Retinal pigment epithelial cell (primary cell): ENCODE measurements at regions not wholly inside any gene's neighbourhood (a gene's known extent, or its start where the extent isn't known, plus 50 kb on each side); places are given as distances from the start of the nearest gene placed in this dataset.
A peak's percentile ranks its signal among the peaks of the same experiment; 100 is the strongest.

ENCODE experiments used
- DNase-seq: peaks from one replicate; pipeline ENCODE4 v3.0.0-alpha.2; 2010; ENCODE audit warnings: low read depth
- H3K4me3 ChIP-seq: 2 replicates; pipeline ENCODE4 v1.5.1; 2011; ENCODE audit warnings: mild to moderate bottlenecking, low read length, control low read depth, moderate library complexity
- CTCF ChIP-seq: conservative IDR thresholded peaks from 2 replicates; pipeline ENCODE4 v1.5.1; 2011; ENCODE audit warnings: low read depth, low read length, control low read depth, inconsistent platforms

- no peak for TF ChIP-seq CTCF
- H3K4me3 ChIP-seq: no peak overlapping the region
- no peak for DNase-seq
These were observed 437.0 kb upstream of the ASIC2 start for GRCh38 chr17:33730131-33730530.

DNA sequence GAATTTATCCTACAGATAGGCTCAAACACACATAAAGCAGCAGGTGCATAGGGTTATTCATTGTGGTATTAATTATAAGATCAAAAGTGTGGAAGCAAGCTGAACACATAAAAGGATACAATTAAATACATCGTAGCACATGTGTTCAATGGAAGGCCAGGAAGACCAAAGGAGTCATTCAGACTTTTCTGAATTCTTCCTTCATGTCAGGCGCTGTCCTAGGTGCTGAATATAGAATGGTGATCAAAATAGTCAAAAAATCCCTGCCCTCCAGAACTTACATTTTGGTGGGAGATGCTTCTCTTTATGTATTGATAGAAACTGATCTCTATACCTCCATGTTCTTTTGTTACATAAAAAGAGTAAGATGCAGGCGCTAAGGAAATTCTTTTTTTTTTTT, 439.0 kb upstream of the ASIC2 start:
- no peak overlapping the region for H3K4me3 ChIP-seq
- DNase-seq: no peak
- no peak for TF ChIP-seq CTCF

DNA sequence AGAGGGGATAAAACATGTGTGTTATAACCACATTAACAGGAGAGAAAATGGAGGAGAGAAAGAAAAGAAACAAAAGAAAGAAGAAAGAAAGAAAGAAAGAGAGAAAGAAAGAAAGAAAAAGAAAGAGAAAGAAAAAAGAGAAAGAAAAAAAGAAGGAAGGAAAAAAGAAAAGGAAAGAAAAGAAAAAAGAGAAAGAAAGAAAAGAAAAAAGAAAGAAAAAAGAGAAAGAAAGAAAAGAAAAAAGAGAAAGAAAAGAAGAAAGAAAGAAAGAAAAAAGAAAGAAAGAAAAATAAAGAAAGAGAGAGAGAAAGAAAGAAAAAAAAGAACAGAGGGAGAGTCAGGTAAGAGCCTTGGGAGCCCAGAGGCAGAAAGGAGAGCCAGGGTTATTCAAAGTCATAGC, 446.6 kb upstream of the ASIC2 start:
- no peak for DNase-seq
- TF ChIP-seq CTCF: no peak
- no peak overlapping the region for H3K4me3 ChIP-seq

- no peak overlapping the region for H3K4me3 ChIP-seq
- DNase-seq: no peak
- no peak for TF ChIP-seq CTCF
These were observed 452.1 kb upstream of the ASIC2 start for GRCh38 chr17:33745047-33745760.

DNA sequence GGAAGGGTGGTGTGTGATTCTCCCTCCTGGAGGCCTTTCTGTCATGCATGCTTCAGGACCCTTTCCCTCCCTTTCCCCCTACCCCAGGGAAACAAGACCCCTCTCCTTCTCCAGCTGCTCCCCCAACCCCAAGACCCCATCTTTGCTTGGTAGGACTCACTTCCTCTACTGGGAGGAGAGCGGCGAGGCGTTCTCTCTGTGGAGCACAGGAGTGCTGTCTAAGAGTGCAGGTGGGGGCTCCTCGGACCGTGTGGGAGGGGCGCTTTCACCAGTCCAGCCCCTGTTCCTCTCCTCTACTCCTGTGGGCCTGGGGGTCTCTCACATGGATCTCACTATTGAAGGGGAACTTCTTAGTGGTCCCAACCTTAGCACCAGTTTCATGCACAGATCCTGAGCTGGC, 456.1 kb upstream of the ASIC2 start:
- no peak overlapping the region for H3K4me3 ChIP-seq
- no peak for TF ChIP-seq CTCF
- no peak for DNase-seq

GRCh38 chr17:33750943-33751701, 458.0 kb upstream of the ASIC2 start:
- H3K4me3 ChIP-seq: no peak overlapping the region
- peak; percentile 89 for TF ChIP-seq CTCF
- DNase-seq: peak; percentile 15

DNA sequence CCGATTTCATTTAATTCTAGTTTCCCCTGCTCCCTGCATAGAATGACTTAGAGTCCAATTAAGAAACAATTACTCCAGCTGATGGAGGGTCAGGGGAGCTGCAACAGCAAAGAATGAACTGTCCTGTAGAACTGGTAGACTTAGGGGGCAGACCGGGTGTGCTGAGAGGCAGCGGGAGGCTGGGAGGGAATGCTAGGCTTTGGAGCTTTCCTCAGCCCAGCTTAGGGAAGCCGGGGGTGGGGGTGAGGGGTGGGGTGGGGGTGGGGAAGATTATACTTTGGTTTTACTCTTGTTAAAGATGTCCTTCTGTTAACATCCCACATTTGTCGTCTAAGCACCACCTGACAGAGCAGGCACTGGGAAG, 458.6 kb upstream of the ASIC2 start:
- TF ChIP-seq CTCF: no peak
- no peak overlapping the region for H3K4me3 ChIP-seq
- DNase-seq: no peak
